HepG2 (cell line): ENCODE measurements at regions not wholly inside any gene's neighbourhood (a gene's known extent, or its start where the extent isn't known, plus 50 kb on each side); places are given as distances from the start of the nearest gene placed in this dataset.

Source experiments
- ATAC-seq: fragments of 200-7000 bp; cut with Tn5 transposase; 3 replicates; pipeline ENCODE4 v1.9.1; 2020; ENCODE audit warnings: mild to moderate bottlenecking, moderate library complexity
- BruUV-seq: library from RNA; stranded (reverse); fragments of 400-500 nt; replicated peaks from 2 replicates; lab custom pipeline; 2021; lab: Mats Ljungman, UMichigan
- CTCF ChIA-PET: fragments of 300-600 bp; formaldehyde crosslinking; extraction: SDS; loops from one replicate; lab custom pipeline; 2021; ENCODE audit warnings: low total read pairs, inconsistent platforms, low intra/inter-chr PET ratio; lab: Yijun Ruan, JAX
- POLR2A ChIA-PET: fragments of 350-600 bp; sonication (Branson Sonifier 250); formaldehyde crosslinking; loops from one replicate; lab custom pipeline; 2020; ENCODE audit warnings: antibody characterized with exemption, inconsistent platforms; lab: Yijun Ruan, JAX
- DNase-seq: peaks from one replicate; pipeline ENCODE4 v3.0.0-alpha.2; 2015; ENCODE audit warnings: low spot score
- FAIRE-seq: peaks from 3 replicates; lab custom pipeline; 2011; peaks lifted over from hg19 to GRCh38; lab: Jason Lieb, UNC
- H2AFZ ChIP-seq: one replicate; pipeline ENCODE4 v1.6.1; 2011; ENCODE audit warnings: low read length, inconsistent platforms
- H3K27ac ChIP-seq: fragments of 300-600 bp; 3 replicates; pipeline ENCODE4 v1.8.0; 2011; ENCODE audit warnings: mixed run types, mild to moderate bottlenecking, mixed read lengths, low read length, inconsistent platforms; ENCODE audit not compliant: insufficient read depth; ENCODE audit errors: extremely low read length
- H3K27me3 ChIP-seq, 2 experiments: fragments of 200-600 bp in 1 of 2; 2 replicates in 1 of 2; 3 replicates in 1 of 2; pipeline versions ENCODE4 v1.6.0 to v1.8.0; 2011; ENCODE audit warnings: low read length in 2 of 2, mild to moderate bottlenecking in 2 of 2, moderate library complexity in 2 of 2, inconsistent platforms in 1 of 2; ENCODE audit not compliant: insufficient read depth in 2 of 2, control insufficient read depth in 1 of 2
- H3K36me3 ChIP-seq, 2 experiments: fragments of 200-600 bp in 1 of 2; replicated peaks in 1 of 2; 2 replicates in 1 of 2; 3 replicates in 1 of 2; pipeline versions ENCODE4 v1.5.1 to v1.8.0; 2011; ENCODE audit warnings: low read length in 2 of 2, inconsistent platforms in 1 of 2; ENCODE audit not compliant: insufficient read depth in 2 of 2, control insufficient read depth in 1 of 2
- H3K4me1 ChIP-seq: 2 replicates; pipeline ENCODE4 v1.5.1; 2012; ENCODE audit warnings: low read length, inconsistent platforms; ENCODE audit not compliant: insufficient read depth
- H3K4me2 ChIP-seq: 2 replicates; pipeline ENCODE4 v1.6.0; 2011; ENCODE audit warnings: low read depth, low read length, inconsistent platforms
- H3K4me3 ChIP-seq, 3 experiments: fragments of 200-600 bp in 1 of 3; sonication (generic), shearing (Covaris generic) in 1 of 3; replicated peaks in 1 of 3; 2 replicates each; pipeline ENCODE4 v1.5.1; 2011 to 2016; ENCODE audit warnings: low read length in 3 of 3, inconsistent platforms in 2 of 3, low read depth in 2 of 3, mild to moderate bottlenecking in 2 of 3, control low read depth in 1 of 3, mixed read lengths in 1 of 3; ENCODE audit not compliant: insufficient read depth in 1 of 3
- H3K79me2 ChIP-seq: one replicate; pipeline ENCODE4 v1.6.1; 2011; ENCODE audit warnings: low read length, inconsistent platforms; ENCODE audit not compliant: insufficient read depth
- H3K9ac ChIP-seq: 2 replicates; pipeline ENCODE4 v1.6.0; 2011; ENCODE audit warnings: mild to moderate bottlenecking, low read depth, low read length, inconsistent platforms; ENCODE audit not compliant: insufficient read depth
- H3K9me3 ChIP-seq: 2 replicates; pipeline ENCODE4 v1.5.1; 2012; ENCODE audit warnings: mild to moderate bottlenecking, low read length
- H4K20me1 ChIP-seq: 2 replicates; pipeline ENCODE4 v1.6.0; 2011; ENCODE audit warnings: inconsistent platforms, mild to moderate bottlenecking, low read length, moderate library complexity; ENCODE audit not compliant: insufficient read depth
- CHCHD3 ChIP-seq: sonication (generic); formaldehyde crosslinking; IDR thresholded peaks from 2 replicates; pipeline ENCODE4 v1.8.0; 2022; ENCODE audit warnings: mild to moderate bottlenecking, missing genetic modification reagents, moderate library complexity
- KDM2A ChIP-seq: sonication (generic); formaldehyde crosslinking; IDR thresholded peaks from 2 replicates; pipeline ENCODE4 v1.4.0; 2020; ENCODE audit warnings: low read depth, missing genetic modification reagents, borderline replicate concordance
- RFXANK ChIP-seq: IDR thresholded peaks from 2 replicates; pipeline ENCODE4 v1.6.1; 2016
- ZNF20 ChIP-seq: sonication (generic); formaldehyde crosslinking; IDR thresholded peaks from 2 replicates; pipeline ENCODE4 v1.4.0; 2020; ENCODE audit warnings: mild to moderate bottlenecking, moderate library complexity, missing genetic modification reagents
- ZNF724P ChIP-seq: sonication (generic); formaldehyde crosslinking; IDR thresholded peaks from 2 replicates; pipeline ENCODE4 v1.8.0; 2022; ENCODE audit warnings: missing genetic modification reagents, borderline replicate concordance
- WGBS: methylation state at CpG from one replicate; pipeline ENCODE4 v1.1.6; 2017; ENCODE audit warnings: low lambda C conversion rate; 5-methylcytosine and 5-hydroxymethylcytosine counted together
- in situ Hi-C: cut with HindIII; loops from 2 replicates; pipeline ENCODE4 v1.10.0; 2017; ENCODE audit warnings: low pct_unique_long_range_greater_than_20kb; ENCODE audit not compliant: extremely low pct_ligation_motif_present
- intact Hi-C: fragments of 100-400 bp; cut with micrococcal nuclease; formaldehyde crosslinking; loops from one replicate; pipeline ENCODE4 v1.10.0; 2022; ENCODE audit not compliant: unreplicated experiment
- TF ChIP-seq, protein P1 (sequence below), 2 experiments: IDR thresholded peaks; 2 replicates each; pipeline ENCODE4 v1.6.1; 2011 to 2012; ENCODE audit warnings: low read length in 2 of 2, borderline replicate concordance in 1 of 2, low read depth in 1 of 2, mild to moderate bottlenecking in 1 of 2, moderate library complexity in 1 of 2
- TF ChIP-seq, protein P2 (sequence below): sonication (generic); formaldehyde crosslinking; IDR thresholded peaks from 2 replicates; pipeline ENCODE4 v1.5.1; 2020; ENCODE audit warnings: mild to moderate bottlenecking, missing genetic modification reagents
- TF ChIP-seq, protein P3 (sequence below): IDR thresholded peaks from 2 replicates; pipeline ENCODE4 v1.6.1; 2016; ENCODE audit warnings: control low read depth

DNA sequence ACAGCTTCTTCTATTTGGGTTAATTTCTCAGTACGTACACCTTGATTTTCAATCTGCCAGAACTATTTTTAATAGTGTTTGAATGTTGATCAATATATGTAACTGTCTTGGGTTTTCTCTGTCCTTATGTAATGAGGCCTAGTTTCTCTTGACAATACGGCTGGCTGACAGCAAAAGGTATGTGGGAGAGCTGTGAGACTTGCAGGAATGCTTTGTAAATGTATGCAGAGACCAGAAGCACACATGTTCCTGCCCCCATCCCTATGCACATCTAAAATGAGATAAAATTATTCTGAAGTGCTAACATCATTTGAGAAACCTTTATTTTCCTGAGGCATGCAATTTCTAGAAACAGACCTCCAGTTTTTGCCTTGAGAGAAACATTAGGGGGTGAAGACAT lies 593.8 kb upstream of the GBE1 start (continued):
- TF ChIP-seq, protein P1, sequence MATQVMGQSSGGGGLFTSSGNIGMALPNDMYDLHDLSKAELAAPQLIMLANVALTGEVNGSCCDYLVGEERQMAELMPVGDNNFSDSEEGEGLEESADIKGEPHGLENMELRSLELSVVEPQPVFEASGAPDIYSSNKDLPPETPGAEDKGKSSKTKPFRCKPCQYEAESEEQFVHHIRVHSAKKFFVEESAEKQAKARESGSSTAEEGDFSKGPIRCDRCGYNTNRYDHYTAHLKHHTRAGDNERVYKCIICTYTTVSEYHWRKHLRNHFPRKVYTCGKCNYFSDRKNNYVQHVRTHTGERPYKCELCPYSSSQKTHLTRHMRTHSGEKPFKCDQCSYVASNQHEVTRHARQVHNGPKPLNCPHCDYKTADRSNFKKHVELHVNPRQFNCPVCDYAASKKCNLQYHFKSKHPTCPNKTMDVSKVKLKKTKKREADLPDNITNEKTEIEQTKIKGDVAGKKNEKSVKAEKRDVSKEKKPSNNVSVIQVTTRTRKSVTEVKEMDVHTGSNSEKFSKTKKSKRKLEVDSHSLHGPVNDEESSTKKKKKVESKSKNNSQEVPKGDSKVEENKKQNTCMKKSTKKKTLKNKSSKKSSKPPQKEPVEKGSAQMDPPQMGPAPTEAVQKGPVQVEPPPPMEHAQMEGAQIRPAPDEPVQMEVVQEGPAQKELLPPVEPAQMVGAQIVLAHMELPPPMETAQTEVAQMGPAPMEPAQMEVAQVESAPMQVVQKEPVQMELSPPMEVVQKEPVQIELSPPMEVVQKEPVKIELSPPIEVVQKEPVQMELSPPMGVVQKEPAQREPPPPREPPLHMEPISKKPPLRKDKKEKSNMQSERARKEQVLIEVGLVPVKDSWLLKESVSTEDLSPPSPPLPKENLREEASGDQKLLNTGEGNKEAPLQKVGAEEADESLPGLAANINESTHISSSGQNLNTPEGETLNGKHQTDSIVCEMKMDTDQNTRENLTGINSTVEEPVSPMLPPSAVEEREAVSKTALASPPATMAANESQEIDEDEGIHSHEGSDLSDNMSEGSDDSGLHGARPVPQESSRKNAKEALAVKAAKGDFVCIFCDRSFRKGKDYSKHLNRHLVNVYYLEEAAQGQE (IDR thresholded peaks at IDR 0.05; ENCODE audit: borderline replicate concordance in 1 of 2, low read depth in 1 of 2, low read length in 2 of 2): no peak
- no peak for TF ChIP-seq KDM2A (CRISPR knock-in tag)
- no peak for TF ChIP-seq RFXANK (CRISPR knock-in tag)
- no peak for TF ChIP-seq ZNF724P
- TF ChIP-seq ZNF20: no peak
- TF ChIP-seq, protein P2, sequence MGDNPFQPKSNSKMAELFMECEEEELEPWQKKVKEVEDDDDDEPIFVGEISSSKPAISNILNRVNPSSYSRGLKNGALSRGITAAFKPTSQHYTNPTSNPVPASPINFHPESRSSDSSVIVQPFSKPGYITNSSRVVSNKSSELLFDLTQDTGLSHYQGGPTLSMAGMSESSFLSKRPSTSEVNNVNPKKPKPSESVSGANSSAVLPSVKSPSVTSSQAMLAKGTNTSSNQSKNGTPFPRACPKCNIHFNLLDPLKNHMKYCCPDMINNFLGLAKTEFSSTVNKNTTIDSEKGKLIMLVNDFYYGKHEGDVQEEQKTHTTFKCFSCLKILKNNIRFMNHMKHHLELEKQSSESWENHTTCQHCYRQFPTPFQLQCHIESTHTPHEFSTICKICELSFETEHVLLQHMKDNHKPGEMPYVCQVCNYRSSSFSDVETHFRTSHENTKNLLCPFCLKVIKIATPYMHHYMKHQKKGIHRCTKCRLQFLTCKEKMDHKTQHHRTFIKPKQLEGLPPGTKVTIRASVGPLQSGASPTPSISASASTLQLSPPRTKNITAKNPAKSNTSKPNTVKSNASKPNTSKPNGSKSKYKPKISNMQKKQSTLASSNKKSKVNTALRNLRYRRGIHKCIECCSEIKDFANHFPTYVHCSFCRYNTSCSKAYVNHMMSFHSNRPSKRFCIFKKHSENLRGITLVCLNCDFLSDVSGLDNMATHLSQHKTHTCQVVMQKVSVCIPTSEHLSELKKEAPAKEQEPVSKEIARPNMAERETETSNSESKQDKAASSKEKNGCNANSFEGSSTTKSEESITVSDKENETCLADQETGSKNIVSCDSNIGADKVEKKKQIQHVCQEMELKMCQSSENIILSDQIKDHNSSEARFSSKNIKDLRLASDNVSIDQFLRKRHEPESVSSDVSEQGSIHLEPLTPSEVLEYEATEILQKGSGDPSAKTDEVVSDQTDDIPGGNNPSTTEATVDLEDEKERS: no peak

DNA sequence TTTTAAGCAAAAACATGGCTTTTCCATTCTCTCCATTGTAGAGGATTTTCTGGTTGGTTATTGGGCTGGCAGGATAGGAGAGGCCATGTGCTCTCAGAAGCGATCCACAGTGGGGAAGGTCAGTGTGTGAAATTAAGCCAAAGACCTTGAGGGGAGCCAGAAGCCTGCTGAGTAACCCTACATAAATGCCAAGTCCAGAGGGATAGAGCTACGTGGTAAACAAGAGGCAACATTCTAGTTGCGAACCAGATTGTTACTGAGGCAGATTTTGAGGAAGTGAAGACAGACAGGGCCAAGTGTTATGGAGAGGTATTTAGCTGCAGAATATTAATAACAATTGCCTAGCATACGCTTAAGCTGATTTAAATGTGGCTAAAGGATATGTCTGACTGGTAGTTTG lies 592.8 kb upstream of the GBE1 start:
- intact Hi-C loops: no loop called here
- H4K20me1 ChIP-seq: no peaks in the 10 kb centered on the region
- CTCF ChIA-PET: no interaction called here
- WGBS: 63% methylated on average over 4 of the region's 4 CpGs
- no peak overlapping the region for H3K4me3 ChIP-seq
- H3K9ac ChIP-seq: no peak overlapping the region
- no peak for DNase-seq
- no peak overlapping the region for H3K27ac ChIP-seq
- ATAC-seq: no peak
- no peak overlapping the region for H2AFZ ChIP-seq
- no peaks in the 10 kb centered on the region for H3K79me2 ChIP-seq
- TF ChIP-seq, protein P3, sequence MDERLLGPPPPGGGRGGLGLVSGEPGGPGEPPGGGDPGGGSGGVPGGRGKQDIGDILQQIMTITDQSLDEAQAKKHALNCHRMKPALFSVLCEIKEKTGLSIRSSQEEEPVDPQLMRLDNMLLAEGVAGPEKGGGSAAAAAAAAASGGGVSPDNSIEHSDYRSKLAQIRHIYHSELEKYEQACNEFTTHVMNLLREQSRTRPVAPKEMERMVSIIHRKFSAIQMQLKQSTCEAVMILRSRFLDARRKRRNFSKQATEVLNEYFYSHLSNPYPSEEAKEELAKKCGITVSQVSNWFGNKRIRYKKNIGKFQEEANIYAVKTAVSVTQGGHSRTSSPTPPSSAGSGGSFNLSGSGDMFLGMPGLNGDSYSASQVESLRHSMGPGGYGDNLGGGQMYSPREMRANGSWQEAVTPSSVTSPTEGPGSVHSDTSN (CRISPR knock-in tag): no peak
- no peak for TF ChIP-seq CHCHD3
- POLR2A ChIA-PET: no interaction called here
- no peaks in the 10 kb centered on the region for H3K9me3 ChIP-seq
- no peaks in the 10 kb centered on the region for H3K36me3 ChIP-seq
- no peaks in the 10 kb centered on the region for H3K4me1 ChIP-seq
- in situ Hi-C loops: no loop called here
- FAIRE-seq: no peak
- no peaks in the 10 kb centered on the region for H3K27me3 ChIP-seq
- H3K4me2 ChIP-seq: no peak overlapping the region
- BruUV-seq: no TSS peak
